ENCODE measurements at regions not wholly inside any gene's neighbourhood (a gene's known extent, or its start where the extent isn't known, plus 50 kb on each side); places are given as distances from the start of the nearest gene placed in this dataset.

DNA sequence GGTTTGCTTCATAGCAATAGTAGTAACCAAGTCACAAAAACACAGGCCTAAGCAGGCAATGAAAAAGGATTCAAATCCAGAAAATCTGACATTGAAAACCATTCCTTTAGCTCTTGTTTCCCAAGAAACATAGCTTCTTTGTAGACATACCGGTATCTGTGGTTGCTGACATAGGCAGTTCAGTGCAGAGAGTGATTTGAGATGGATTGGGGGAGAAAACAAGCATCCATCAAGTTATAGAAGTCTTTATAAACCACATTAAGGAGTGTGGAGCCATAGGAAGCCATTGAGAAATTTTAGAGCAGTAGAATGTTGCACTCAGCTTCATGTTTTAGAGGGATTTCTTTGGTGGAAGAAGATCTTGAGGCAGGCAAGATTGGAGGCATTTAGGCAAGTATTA, 91.2 kb upstream of the MARCKS start:
- H3K4me1 ChIP-seq (ENCODE audit: control insufficient read depth, extremely low read depth, insufficient read depth, low read length) = peaks cover 20% of the 10 kb centered on the region
- H3K9me3 ChIP-seq (replicated peaks; ENCODE audit: control insufficient read depth, insufficient read depth, low read length) = no peaks in the 10 kb centered on the region
- intact Hi-C loops (cut with micrococcal nuclease) = no loop called here
- H3K36me3 ChIP-seq (ENCODE audit: control insufficient read depth in 2 of 2, extremely low read depth in 1 of 2, insufficient read depth in 2 of 2, low read length in 2 of 2) = no peaks in the 10 kb centered on the region
- H3K27me3 ChIP-seq (ENCODE audit: control insufficient read depth in 2 of 2, insufficient read depth in 2 of 2, low read length in 2 of 2) = no peaks in the 10 kb centered on the region
- DNase-seq (ENCODE audit: low read depth, low spot score) (no peak), FAIRE-seq (no peak)
- H3K9me1 ChIP-seq (replicated peaks; ENCODE audit: control insufficient read depth, extremely low read depth, insufficient read depth, low read length) = no peaks in the 10 kb centered on the region
- TF ChIP-seq, protein P1, sequence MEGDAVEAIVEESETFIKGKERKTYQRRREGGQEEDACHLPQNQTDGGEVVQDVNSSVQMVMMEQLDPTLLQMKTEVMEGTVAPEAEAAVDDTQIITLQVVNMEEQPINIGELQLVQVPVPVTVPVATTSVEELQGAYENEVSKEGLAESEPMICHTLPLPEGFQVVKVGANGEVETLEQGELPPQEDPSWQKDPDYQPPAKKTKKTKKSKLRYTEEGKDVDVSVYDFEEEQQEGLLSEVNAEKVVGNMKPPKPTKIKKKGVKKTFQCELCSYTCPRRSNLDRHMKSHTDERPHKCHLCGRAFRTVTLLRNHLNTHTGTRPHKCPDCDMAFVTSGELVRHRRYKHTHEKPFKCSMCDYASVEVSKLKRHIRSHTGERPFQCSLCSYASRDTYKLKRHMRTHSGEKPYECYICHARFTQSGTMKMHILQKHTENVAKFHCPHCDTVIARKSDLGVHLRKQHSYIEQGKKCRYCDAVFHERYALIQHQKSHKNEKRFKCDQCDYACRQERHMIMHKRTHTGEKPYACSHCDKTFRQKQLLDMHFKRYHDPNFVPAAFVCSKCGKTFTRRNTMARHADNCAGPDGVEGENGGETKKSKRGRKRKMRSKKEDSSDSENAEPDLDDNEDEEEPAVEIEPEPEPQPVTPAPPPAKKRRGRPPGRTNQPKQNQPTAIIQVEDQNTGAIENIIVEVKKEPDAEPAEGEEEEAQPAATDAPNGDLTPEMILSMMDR (IDR thresholded peaks at IDR 0.05; ENCODE audit: extremely low read depth in 1 of 2, insufficient read depth in 1 of 2, low read depth in 1 of 2, low read length in 2 of 2) = no peak
- TF ChIP-seq POLR2AphosphoS5 (IDR thresholded peaks at IDR 0.05; ENCODE audit: insufficient read depth, low read depth, low read length) (no peak), FOS (IDR thresholded peaks at IDR 0.05; ENCODE audit: borderline replicate concordance, insufficient read depth, low read length) (no peak)
- ChIA-PET CTCF (interaction anchor here (1.0 to 1.1 kb wide), 2 partner anchors 12 to 93 kb away, joined by 3 read pairs; no protein-coding TSS in a partner anchor), POLR2A (no interaction called here)
- dilution Hi-C loops (cut with MboI; ENCODE audit: extremely low pct_ligation_motif_present, low sequenced_read_pairs) = no loop called here
- no peak overlapping the region for H3K4me2 ChIP-seq (ENCODE audit: insufficient read depth, low read length)
- no peak overlapping the region for H3K27ac ChIP-seq (ENCODE audit: insufficient read depth, low read depth, low read length)
- H4K20me1 ChIP-seq (replicated peaks; ENCODE audit: control insufficient read depth, extremely low read depth, insufficient read depth, low read length) = no peaks in the 10 kb centered on the region
- BruUV-seq (replicated peaks) = no TSS peak
- H2AFZ ChIP-seq (ENCODE audit: low read depth, low read length) = no peak overlapping the region
- H3K79me2 ChIP-seq (ENCODE audit: control insufficient read depth, insufficient read depth, low read length) = no peaks in the 10 kb centered on the region
- no peak overlapping the region for H3K4me3 ChIP-seq (replicated peaks in 1 of 3; ENCODE audit: insufficient read depth in 1 of 3, low read depth in 1 of 3, low read length in 3 of 3)
- no peak overlapping the region for H3K9ac ChIP-seq (replicated peaks; ENCODE audit: extremely low read depth, insufficient read depth, low read length)

DNA sequence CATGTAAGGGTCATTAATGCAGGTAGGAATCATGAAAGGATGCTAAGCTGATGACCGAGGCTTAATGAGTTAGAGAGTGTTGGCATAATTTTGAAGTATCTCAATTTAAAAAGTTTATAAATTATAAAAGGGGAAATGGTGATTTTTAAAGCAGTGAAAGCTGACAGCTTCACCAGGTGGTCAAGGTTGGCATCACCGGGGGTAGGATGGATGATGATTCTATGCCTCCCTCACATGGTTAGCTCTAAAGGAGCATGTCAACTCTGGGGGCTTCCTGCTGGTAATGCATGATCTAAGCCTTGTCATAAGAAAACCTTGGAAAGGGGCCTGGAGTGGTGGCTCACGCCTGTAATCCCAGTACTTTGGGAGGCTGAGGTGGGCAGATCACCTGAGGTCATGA, 89.2 kb upstream of the MARCKS start:
- TF ChIP-seq JUN (IDR thresholded peaks at IDR 0.05; ENCODE audit: borderline replicate concordance, insufficient read depth, insufficient read length, low read depth) = no peak
- no peak for TF ChIP-seq MYC (IDR thresholded peaks at IDR 0.05; ENCODE audit: low read depth, low read length)
- no peak for TF ChIP-seq POLR2A (IDR thresholded peaks at IDR 0.05; ENCODE audit: low read depth, low read length)
- no peak for TF ChIP-seq GATA2 (IDR thresholded peaks at IDR 0.05; ENCODE audit: insufficient read depth, insufficient read length, low read depth, low read length)
- TF ChIP-seq, protein P1 (IDR thresholded peaks at IDR 0.05; ENCODE audit: extremely low read depth in 1 of 2, insufficient read depth in 1 of 2, low read depth in 1 of 2, low read length in 2 of 2) = no peak
- TF ChIP-seq POLR2AphosphoS5 (IDR thresholded peaks at IDR 0.05; ENCODE audit: insufficient read depth, low read depth, low read length) = no peak
- TF ChIP-seq MAX (IDR thresholded peaks at IDR 0.05; ENCODE audit: insufficient read depth, insufficient read length) = no peak
- no peak for TF ChIP-seq EZH2 (IDR thresholded peaks at IDR 0.05; ENCODE audit: borderline replicate concordance, low read depth, low read length, severe bottlenecking)
- TF ChIP-seq FOS (IDR thresholded peaks at IDR 0.05; ENCODE audit: borderline replicate concordance, insufficient read depth, low read length) = no peak
- Histone ChIP-seq H3K9me3 (replicated peaks; ENCODE audit: control insufficient read depth, insufficient read depth, low read length) (no peaks in the 10 kb centered on the region), H3K27me3 (ENCODE audit: control insufficient read depth in 2 of 2, insufficient read depth in 2 of 2, low read length in 2 of 2) (no peaks in the 10 kb centered on the region), H3K36me3 (ENCODE audit: control insufficient read depth in 2 of 2, extremely low read depth in 1 of 2, insufficient read depth in 2 of 2, low read length in 2 of 2) (no peaks in the 10 kb centered on the region), H4K20me1 (replicated peaks; ENCODE audit: control insufficient read depth, extremely low read depth, insufficient read depth, low read length) (no peaks in the 10 kb centered on the region), H3K4me1 (ENCODE audit: control insufficient read depth, extremely low read depth, insufficient read depth, low read length) (peaks cover 12% of the 10 kb centered on the region), H3K4me3 (replicated peaks in 1 of 3; ENCODE audit: insufficient read depth in 1 of 3, low read depth in 1 of 3, low read length in 3 of 3) (no peak overlapping the region), H3K9me1 (replicated peaks; ENCODE audit: control insufficient read depth, extremely low read depth, insufficient read depth, low read length) (no peaks in the 10 kb centered on the region), H2AFZ (ENCODE audit: low read depth, low read length) (no peak overlapping the region), H3K27ac (ENCODE audit: insufficient read depth, low read depth, low read length) (no peak overlapping the region), H3K4me2 (ENCODE audit: insufficient read depth, low read length) (no peak overlapping the region), H3K9ac (replicated peaks; ENCODE audit: extremely low read depth, insufficient read depth, low read length) (no peak overlapping the region), H3K79me2 (ENCODE audit: control insufficient read depth, insufficient read depth, low read length) (no peaks in the 10 kb centered on the region)
- POLR2A ChIA-PET = no interaction called here
- dilution Hi-C loops (cut with MboI; ENCODE audit: extremely low pct_ligation_motif_present, low sequenced_read_pairs) = no loop called here
- no peak for DNase-seq (ENCODE audit: low read depth, low spot score)
- intact Hi-C loops (cut with micrococcal nuclease) = no loop called here
- FAIRE-seq = no peak
- CTCF ChIA-PET = interaction anchor here (0.6 kb wide), 1 partner anchor 143 kb away, joined by 4 read pairs; no protein-coding TSS in a partner anchor
- BruUV-seq (replicated peaks) = no TSS peak

All from endothelial cell of umbilical vein (primary cell).